VCaP (cell line): ENCODE measurements at regions not wholly inside any gene's neighbourhood (a gene's known extent, or its start where the extent isn't known, plus 50 kb on each side); places are given as distances from the start of the nearest gene placed in this dataset.
"Not testable (repeated sequence)": the region's sequence is repeated elsewhere in the genome, so short reads cannot be mapped to it uniquely, and the experiment has no call there.

ENCODE experiments used
- H3K27ac ChIP-seq: fragments of 450-650 bp; 2 replicates; pipeline ENCODE4 v1.5.1; 2017
- TF ChIP-seq, protein P1 (sequence below): fragments of 450-650 bp; conservative IDR thresholded peaks from 2 replicates; pipeline ENCODE4 v1.5.1; 2017; ENCODE audit warnings: mild to moderate bottlenecking, moderate library complexity

DNA sequence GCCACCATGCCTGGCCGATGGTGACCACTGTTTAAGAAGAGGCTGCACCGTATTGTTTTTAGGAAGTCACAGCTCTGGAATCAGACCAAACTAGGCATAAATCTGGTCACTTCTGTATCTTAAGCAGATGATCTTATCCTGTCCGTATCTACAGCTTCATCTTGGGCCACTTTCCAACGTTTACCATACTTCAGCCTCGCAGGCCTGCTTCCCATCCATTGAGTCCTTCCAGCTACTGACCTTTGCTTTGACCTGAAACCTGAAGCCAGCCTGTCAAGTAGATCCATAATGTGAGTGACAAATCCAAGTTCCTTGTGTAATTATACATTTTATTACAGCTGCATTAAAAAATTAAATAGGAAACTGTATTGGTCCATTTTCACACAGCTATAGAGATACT is 1033.0 kb downstream of the CDH11 start:
- H3K27ac ChIP-seq, result no peak overlapping the region
- TF ChIP-seq, protein P1, sequence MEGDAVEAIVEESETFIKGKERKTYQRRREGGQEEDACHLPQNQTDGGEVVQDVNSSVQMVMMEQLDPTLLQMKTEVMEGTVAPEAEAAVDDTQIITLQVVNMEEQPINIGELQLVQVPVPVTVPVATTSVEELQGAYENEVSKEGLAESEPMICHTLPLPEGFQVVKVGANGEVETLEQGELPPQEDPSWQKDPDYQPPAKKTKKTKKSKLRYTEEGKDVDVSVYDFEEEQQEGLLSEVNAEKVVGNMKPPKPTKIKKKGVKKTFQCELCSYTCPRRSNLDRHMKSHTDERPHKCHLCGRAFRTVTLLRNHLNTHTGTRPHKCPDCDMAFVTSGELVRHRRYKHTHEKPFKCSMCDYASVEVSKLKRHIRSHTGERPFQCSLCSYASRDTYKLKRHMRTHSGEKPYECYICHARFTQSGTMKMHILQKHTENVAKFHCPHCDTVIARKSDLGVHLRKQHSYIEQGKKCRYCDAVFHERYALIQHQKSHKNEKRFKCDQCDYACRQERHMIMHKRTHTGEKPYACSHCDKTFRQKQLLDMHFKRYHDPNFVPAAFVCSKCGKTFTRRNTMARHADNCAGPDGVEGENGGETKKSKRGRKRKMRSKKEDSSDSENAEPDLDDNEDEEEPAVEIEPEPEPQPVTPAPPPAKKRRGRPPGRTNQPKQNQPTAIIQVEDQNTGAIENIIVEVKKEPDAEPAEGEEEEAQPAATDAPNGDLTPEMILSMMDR, result no peak

DNA sequence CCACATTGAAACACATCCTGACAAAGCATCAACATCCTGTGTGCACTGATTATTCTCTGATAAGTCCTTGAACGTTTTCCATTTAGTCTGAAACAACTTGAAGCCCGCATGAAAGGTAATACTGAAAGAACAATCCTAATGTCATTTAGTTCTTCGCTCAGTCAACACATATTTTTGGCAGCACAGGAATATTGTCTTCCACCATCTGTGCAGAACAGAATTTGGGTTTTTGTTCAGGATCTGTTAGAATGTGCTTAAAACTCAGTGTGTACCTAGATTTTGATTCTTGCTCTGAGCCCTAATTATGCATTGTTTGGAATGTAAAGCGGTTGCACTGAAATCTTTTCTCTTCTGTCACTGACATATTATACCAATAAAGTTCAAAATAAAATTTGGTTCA is 1036.6 kb downstream of the CDH11 start:
- TF ChIP-seq, protein P1, result no peak

DNA sequence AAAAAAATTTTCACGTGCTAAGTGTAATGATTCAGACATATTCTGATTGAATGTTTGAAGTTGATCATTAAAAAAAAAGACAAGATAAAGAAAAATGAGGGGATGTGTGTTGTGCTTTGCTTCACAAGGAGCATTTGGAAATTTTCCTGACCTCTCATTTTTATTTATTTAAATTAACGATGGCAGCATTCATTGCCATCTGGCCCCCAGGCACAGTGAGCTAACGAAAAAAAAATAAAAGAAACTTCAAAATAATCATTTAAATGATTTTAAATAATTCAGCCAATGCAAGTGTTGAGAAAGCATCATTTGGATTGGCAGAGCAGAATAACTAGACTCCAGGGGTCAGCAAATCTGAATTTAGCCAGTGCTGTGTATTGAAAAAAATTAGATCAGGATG is 1037.2 kb downstream of the CDH11 start:
- TF ChIP-seq, protein P1, result no peak

More for the DNA sequence above, 1036.6 kb downstream of the CDH11 start:
- H3K27ac ChIP-seq, result no peak overlapping the region

DNA sequence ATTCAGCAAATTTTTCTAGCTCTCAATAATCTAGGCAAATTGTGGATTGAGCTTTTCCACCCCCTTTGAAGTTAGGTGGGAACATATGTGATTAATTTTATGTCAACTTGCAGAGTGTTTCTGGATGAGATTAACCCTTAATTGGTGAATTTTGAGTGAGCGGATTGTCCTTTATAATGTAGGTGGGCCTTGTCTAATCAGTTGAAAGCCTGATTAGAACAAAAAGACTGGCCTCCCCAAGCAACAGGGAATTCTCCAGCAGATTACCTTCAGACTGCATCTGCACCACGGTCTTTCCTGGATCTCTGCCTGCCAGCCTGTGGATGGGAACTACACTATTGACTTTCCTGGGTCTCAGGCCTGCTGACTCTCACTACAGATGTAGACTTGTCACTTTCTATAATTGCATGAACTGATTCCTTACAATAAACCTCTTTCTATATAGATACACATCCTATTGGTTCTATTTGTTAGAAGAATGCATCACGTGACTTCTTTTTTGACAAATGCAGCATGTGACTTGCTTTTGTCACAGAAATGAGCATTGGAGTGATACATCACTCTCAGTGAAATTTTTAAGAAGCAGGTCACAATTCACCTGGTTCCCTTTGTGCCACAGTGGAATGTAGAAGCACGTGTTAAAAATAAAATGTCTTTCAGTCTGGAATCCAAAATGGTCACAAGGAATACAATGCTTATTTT is 1038.3 kb downstream of the CDH11 start:
- H3K27ac ChIP-seq, result no peak overlapping the region
- TF ChIP-seq, protein P1, result no peak

More for the DNA sequence above, 1037.2 kb downstream of the CDH11 start:
- no peak overlapping the region for H3K27ac ChIP-seq

DNA sequence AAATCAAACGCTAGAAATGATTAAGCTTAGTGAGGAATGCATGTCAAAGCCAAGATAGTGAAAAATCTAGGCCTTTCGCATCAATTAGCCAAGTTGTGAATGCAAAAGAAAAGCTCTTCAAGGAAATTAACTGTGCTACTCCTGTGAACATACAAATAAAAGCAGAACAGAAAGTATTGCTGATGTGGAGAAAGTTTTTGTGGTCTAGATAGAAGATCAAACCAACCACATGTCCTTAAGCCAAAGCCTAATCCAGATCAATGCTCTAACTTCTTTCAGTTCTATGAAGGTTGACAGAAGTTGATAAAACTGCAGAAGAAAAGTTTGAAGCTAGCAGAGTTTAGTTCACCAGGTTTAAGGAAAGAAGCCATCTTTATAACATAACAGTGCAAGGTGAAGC is 1044.6 kb downstream of the CDH11 start:
- TF ChIP-seq, protein P1, result no peak
- H3K27ac ChIP-seq, result no peak overlapping the region

DNA sequence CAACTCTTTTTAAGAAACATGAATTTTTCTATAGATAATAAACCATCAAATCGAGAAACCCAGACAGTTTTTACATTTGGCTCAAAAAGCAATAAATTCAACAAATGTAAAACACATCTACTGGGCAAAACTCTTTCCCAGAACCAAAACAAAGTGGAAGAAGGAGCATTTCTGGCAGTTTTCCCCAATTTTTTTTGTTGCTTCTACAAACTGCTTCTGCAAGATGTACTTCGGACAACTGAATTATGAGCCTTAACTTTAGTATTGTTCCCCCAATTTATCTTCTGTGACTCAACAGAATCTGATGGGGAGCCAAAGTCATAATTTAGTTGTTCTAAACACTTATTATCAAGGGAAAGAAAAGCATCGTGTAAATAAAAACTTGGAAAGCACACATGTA is 1047.2 kb downstream of the CDH11 start:
- TF ChIP-seq, protein P1, result no peak
- H3K27ac ChIP-seq, result no peak overlapping the region

DNA sequence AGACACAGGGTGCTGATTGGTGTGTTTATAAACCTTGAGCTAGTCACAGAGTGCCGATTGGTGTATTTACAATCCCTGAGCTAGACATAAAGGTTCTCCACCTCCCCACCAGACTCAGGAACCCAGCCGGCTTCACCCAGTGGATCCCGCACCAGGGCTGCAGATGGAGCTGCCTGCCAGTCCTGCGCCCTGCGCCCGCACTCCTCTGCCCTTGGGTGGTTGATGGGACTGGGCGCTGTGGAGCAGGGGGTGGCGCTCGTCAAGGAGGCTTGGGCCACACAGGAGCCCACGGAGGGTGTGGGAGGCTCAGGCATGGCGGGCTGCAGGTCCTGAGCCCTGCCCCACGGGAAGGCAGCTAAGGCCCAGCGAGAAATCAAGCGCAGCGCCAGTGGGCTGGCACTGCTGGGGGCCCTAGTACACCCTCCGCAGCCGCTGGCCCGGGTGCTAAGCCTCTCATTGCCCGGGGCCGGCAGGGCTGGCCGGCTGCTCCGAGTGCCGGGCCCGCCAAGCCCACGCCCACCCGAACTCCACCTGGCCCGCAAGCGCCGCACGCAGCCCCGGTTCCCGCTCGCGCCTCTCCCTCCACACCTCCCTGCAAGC is 1049.6 kb downstream of the CDH11 start:
- not testable (repeated sequence) for H3K27ac ChIP-seq

DNA sequence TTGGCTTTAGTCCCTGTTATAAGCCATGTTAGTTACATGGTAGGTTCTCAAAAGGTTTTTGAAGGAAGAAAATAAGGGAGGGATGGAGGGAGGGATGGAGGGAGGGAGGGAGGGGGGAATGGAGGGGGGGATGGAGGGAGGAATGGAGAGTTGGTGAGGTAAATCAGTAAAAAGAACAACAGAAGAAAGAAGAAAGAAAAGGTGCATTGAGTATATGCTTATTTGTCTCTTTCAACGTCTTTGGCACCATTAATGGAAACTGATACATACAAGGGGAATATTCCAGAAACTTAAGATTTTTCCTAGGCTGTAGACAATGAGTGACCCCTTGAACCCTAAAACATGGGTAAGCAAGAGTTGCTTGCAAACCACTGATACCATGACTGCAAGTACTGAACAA is 1056.3 kb downstream of the CDH11 start:
- TF ChIP-seq, protein P1, result no peak
- no peak overlapping the region for H3K27ac ChIP-seq
